GM20431 (cell line): ENCODE measurements at regions not wholly inside any gene's neighbourhood (a gene's known extent, or its start where the extent isn't known, plus 50 kb on each side); places are given as distances from the start of the nearest gene placed in this dataset.

Experiments used
- in situ Hi-C: fragments of 300-500 bp; cut with MseI, MboI; formaldehyde crosslinking; loops from one replicate; pipeline ENCODE4 v1.15.0; 2020; ENCODE audit warnings: low sequenced_read_pairs; ENCODE audit not compliant: unreplicated experiment

DNA sequence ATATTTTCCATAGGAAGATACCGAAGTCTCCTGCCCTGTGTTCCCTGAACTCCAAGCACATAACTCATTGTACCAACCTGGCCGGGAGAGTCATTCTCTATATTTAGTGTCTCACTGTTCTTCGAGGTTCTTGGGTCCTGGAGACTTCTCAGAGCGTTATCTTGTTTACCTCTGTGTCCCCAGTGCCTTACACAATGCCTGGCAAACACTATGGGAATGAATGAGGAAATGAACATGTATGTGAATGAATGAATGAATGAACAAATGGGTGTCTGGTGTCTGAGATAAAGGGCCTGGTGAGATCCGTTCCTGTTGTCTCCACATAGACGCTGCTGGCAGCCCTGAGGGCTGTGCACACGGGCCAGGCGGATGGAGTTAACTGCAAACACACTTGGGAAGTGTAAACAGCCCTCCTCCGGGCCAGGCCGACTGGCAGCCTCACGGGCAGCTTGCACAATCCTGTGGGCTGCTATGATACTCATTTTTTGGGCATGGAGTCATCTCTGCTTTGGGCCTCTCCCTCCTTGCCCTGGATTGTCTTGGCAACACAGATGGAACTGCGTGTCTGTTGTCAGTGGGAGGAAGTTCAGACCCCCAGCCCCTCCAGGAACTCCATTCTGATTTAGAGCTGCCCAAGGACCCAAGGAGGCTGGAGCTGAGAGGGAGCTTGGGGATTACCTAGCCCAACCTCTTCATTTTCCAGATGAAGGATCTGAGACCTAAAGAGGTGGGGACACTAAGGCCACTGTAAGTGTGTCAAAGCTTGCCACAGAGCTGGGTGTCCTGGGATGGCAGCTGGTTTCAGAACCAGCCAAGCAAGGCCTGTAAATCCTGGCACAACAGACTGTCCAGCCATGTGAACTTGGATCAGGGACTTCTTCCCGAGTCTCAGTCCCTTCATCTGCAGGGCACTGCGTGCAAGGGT, 124.4 kb downstream of the INHBB start:
- in situ Hi-C loops = no loop called here

DNA sequence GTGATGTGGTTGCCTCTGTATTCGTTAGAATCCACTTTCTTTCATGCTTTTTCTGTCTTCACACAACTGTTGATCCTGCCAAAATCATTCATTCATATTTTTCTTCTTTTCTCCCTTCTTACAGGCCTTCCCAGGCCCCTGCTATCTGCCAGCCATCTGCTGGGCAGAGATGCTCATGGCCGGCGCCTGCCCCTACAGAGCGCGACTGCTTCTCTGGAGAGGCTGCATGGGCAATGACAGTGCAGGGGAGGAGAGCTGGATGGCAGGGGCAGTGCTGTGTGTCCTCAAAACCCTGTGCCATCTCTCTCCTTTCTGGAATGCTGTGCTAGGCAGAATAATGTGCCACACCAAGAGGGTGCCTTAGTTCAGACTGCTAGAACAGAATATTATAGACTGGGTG, 125.2 kb downstream of the INHBB start:
- in situ Hi-C loops = no loop called here

DNA sequence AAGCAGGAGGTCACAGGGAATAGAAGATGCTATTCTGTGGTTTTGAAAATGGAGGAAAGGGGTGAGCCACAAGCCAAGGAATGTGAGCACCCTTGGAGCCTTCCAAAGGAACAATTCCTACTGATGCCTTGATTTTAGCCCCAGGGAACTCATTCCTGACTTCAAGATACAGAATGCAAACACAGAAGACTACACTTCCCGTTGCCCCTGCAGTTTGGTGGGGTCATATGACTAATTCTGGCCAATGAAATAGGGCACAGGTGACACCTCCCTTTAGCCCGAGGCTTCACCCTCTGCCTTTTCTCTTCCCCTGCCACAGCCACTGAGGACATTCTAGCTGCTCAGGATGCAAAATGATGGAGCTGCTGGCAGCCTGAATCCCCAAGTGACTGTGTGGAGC, 126.1 kb downstream of the INHBB start:
- in situ Hi-C loops = no loop called here

DNA sequence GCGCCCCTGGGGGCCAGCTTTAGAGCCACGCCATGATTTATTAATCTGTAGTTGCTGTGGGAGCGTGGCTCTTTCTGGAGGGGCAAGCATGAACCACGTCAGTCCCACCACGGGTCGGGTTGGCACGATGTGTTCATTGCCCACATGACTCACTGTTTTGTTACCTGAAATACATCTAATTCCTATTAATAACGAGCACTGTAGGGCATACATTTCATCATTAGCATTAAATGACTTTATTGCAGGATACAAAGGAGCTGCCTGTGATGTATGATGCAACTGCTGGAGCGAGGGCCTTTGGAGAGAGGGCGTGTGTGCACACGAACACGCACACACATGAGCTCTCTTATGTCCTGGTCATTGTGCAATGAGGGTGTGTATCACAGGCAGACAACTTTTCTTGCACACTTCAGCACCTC, 127.0 kb downstream of the INHBB start:
- in situ Hi-C loops = no loop called here

DNA sequence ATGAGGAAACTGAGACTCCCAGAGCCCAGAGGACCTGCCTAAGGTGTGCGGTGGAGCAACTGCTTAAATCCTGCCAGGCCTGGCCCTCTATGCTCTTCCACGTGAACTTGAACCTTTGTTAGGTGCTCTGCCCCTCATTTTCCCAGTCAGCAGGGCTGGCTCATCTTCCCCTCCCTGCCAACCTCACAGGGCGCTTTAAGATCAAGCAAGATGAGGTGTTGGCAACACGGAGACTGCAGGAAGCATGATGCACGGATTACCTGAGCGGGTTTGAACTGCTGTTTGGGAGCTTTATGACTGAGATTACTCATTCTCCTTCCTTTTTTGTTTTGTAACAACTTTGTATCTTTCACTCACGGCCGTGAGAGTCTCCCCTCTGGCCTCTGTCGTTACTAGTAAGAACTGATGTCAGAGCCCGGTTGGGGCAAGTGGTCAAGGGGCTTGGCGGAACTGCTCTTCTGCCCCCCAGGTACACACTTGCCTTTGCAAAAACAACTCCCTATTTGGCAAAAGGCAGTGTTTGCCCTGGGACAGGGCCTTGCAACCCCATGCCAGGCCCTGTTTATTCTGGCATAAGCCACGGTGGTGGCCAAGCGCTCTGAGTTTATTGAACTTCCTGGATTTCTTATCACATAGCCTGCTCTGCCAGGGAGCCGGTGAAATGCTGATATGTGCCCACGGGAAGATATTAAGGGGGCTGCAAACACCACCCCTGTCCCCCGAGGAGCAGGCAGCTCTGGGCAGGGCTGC, 127.8 kb downstream of the INHBB start:
- in situ Hi-C loops = no loop called here

DNA sequence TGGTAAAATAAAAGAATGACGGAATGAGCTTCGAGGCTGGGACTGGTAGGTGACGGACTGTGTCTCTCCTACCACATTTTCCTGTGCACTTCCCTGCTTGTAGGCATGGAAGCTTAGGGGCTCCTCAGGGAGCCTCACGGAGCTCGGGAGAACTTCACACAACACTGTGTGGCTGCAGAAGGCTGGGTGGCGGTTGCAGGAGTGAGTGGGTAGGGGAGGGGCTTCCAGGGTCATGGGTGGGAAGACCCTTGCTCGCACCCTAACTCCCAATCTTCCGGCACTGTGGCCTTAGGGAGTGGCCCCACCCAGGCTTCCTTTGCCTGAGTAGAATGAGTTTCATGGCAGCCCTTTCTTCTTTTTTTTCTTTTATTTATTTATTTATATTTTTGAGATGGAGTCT, 128.6 kb downstream of the INHBB start:
- in situ Hi-C loops = no loop called here

DNA sequence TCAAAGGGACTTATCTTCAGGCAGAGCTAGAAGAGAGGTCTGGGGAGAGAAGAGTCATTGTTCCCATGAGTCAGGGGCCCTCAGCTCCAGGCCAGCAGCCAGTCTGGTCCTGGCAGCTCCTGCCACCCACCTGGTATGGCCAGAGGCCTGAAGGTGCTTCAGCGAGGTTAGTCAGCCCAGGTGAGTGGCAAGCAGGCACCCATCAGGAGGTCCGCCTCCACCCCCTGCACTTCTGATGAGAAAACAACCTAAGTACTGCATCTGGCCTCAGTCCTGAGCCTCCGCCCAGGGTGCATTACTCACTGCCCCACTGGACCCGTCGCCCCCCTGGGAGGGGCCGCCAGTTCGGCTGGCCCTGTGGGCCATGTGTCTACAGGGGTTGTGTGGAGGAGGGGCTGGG, 130.2 kb downstream of the INHBB start:
- in situ Hi-C loops = no loop called here

DNA sequence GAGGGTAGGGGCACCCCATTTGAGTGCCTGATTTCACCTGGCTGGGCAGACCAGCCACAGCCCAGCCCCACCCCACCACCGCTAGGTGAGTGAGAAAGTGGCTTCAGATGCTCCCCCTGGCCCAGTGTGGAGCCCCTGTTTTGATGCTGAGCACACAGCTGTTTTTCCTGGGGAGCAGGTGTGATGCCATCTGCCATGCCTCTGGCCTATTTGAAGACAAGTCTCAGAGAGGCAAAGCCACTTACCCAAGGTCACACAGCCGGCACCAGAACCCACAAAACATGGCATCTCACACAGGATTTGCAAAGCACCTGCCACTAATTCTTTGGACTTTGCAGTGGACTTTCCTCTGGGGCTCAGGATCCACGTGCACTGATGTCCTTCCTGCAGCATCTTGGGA, 131.3 kb downstream of the INHBB start:
- in situ Hi-C loops = no loop called here

DNA sequence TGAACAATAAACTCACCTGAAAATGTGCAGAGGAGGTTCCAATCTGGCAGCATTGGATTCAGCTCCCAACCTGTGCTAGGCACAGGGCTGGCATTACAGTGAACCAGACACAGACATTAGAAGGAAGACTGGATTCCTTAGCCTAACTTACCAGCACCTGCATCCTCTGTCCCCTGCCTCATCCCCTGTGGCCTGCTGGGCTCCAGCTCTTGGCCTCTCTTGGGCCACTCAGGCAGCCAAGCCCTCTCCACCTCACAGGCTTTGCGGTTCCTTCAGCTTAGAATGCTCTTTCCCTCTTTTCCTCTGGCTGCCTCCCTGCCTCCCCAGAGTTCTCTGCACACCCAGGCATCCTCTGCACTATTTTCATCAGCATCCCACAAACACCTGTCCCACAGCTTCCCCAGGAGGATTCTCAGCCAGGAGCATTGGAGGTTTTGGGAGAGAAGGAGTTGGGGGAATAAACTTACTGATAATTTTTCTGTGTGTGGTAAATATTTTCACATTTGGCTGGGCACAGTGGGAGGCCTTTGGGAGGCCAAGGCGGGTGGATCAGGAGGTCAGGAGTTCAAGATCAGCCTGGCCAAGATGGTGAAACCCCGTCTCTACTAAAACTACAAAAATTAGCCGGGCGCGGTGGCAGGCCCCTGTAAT, 132.0 kb downstream of the INHBB start:
- in situ Hi-C loops = no loop called here

DNA sequence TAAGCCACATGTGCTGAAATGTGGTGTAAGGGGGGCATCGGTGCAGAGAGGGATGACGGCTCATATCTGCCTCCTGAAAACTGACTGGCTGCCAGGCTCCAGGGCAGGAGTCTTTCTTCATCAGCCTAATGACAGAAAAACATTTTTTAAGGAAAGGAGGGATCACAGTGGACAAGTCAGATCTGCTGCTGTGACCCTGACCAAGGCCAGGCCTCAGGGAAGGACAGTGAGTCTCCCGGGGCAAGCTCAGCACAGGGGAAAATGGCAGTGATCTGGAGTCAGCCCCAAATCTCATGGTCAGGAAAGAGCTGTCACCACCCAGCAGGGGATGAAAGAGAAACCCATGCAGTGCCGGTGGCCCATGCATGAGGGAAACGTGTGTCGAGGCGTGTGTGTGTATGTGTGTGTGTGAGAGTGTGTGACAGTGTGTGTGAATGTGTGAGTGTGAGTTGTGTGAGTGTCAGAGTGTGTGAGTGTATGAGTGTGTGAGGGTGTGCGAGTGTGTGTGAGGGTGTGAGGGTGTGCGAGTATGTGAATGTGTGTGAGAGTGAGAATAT, 134.5 kb downstream of the INHBB start:
- in situ Hi-C loops = no loop called here

DNA sequence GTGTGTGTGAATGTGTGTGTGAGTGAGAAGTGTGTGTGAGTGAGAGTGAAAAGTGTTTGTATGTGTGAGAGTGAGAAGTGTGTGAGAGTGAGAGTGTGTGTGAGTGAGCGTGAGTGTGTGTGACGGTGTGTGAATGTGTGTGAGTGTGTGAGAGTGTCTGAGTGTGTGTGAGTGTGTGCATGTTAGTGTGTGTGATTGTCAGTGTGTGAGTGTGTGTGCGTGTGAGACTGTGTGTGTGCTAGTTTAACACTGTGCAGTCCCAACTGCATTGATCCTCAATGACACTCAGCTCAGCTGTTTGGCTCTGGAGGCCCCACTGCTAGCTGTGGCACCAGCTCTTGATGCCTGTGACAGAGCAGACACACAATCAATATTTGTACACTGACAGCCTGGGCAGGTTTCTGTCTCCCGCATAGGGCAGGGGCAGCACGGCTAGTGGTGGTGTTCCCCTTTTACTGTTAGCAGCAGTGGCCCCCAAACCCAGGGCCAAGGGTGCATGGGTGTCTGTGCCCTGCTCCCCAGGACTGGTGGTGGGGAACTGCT, 135.0 kb downstream of the INHBB start:
- in situ Hi-C loops = no loop called here

DNA sequence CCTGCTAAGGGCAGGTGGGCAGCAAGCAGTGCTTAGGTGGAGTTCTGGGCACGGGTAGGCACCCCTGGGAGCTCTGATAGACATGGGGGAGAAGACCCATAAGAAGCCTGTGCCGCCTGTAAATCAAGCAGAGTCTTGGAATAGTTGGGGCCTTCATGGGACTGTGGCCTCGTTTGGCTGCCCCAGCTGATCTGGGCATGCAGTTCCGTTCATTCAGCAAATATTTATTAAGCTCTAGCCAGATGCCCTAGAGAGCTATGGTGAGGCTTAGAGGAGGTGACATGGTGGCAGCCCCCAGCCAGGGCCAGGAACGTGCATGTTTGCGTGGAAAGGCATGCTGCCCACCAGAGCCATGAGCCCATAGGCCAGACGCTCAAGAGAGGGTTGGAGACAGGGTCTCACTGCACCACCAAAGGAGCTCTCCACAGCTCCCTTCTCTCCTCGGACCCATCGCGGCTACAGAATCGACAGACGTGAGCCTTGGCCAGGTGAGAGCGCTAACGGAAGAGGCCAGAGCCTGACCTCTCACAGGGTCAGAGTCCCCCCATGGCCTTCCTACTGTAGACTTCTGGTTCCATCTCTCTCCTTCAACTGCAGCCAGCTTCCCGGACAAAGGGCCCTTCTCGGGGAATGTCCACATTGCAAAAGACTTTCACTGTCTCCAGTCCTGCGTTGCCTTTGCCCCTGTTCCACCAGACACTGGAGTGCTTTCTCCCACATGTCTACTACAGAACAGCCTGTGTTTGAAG, 135.7 kb downstream of the INHBB start:
- in situ Hi-C loops = no loop called here

DNA sequence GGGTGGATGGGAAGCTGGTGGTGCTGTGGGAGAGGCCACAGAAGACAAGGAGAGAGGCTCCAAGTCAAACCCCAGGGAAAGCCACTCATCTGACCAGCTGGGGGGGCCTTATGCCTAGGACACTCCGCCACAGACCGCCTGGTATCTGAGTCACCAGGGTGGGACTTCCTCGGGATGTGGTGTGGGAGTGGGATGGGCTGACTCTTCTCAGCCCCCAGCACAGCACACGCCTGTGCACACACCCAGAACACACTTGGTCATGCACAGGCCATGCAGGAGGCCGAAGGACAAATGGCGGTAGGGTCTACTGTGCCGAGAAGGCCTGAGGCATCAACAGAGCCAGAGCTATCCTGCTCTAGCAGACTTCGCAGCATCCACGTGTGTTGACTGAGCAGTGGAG, 136.4 kb downstream of the INHBB start:
- in situ Hi-C loops = no loop called here

DNA sequence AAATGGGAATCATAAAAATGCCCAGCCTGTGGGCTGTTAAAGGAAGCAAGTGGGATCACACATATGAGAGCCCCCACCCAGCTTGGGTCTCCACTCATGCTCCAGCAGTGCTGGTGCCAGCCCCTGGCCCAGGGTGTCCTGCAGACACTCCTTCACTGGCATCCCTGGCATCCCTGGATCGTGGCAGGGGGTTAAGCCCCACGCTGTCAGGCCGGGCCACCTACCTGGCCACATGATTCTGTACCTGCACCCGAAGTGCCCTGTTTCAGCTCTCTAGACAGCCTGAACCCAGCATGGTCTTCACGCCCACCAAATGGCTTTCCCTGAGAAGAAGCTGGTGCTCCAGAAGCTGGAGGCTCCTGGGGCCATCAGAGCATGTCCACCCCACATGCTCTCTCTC, 137.4 kb downstream of the INHBB start:
- in situ Hi-C loops = no loop called here

DNA sequence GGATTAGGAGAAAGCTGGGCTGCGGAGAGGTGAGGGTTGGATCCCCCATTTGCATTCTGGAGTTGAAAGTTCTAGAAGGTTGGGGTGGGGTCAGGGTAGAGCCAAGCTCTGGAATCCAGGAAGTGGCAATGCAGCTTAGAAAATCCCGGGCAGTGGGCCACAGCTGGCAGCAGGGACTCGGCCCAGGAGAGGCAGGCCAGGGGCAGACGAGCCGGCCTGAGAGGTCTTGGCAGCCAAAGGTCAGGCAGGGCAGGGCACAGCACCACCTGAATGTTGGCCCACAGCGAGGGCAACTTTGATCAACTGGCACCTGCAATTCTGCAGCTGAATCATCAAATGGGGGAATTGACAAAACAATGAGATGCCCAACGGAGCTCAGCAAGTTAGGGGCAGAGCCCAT, 139.2 kb downstream of the INHBB start:
- in situ Hi-C loops = no loop called here

DNA sequence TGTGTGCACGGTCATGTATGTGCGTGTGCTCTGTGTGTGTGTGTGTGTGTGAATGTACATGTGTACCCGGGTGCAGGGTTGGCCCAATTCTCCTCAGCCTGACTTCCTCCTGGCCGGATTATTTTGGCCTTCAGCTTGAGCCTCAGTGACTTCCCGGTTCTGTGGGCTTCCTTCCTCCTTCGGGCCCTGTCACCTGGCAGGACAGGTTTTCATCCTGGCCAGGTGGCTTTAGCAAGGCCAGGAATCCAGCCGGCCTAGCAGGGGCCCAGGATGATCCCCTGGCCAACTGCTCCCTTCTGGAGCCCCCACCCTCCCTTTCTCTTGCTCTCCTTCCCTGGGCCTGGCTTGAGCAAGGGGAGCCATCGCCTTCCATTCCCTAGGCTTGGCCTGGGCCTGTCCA, 140.5 kb downstream of the INHBB start:
- in situ Hi-C loops = no loop called here

DNA sequence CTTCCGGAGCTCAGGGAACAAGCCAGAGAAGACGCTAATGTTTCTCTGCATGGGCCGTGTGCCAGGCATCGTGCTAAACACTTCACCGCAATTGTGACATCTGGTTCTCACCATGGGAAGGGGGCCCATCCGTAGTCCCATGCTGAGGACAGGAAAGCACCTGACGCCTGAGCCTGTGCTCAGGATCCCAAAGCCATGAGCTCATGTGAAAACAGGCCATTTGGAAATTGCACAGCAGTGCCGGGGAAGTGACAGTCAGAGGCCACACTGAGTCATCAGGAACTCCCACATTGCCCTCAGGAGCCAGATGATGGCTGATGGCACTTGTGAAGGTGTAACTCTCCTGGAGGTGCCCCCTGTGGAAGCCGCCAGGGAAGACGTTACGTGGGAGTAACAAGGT, 141.0 kb downstream of the INHBB start:
- in situ Hi-C loops = no loop called here

DNA sequence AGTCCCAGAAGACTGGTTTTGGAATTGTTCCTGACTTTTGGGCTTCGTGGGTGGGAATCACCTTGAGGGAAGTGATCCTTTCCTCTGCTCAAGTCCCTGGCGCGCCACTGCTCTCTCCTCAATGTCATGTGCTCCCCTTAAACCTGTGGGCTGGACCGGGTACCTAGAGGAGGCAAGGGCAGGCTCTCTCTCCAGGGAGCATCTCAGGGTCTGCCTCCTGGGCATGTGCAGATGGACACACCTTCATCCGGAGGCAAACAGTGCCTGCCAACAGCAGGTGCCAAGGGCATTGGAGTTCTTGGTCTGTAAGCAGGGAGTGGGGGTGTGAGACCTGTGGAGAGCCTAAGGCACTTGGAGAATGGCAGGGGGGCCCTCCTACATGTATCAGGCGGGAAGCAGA, 142.6 kb downstream of the INHBB start:
- in situ Hi-C loops = no loop called here

DNA sequence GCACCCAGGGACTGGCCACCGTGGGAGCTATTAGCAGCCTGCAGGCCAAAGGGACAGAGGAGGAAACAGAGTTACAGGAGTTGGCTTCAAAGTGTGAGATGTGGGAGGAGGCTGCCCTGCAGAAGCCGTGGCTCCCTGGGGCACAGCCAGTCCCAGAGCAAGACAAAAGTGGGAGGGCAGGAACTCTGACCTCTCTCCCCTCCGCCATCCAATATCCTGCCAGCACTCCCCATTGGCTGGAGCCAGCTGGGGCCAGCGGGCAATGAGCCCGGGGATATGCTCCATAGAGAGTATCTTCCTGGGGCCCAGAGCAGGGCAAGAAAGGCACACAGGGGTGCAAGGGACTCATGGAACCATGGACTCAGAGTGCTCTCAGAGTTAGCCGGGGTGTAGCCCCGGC, 143.1 kb downstream of the INHBB start:
- in situ Hi-C loops = no loop called here
